Inflammatory macrophage treated with lipopolysaccharide for 1 hour (primary cell): ENCODE measurements at regions not wholly inside any gene's neighbourhood (a gene's known extent, or its start where the extent isn't known, plus 50 kb on each side); places are given as distances from the start of the nearest gene placed in this dataset.

Source experiments
- DNase-seq, 2 donors: peaks; one replicate each; pipeline ENCODE4 v3.0.0-alpha.2; 2020 to 2022

DNA sequence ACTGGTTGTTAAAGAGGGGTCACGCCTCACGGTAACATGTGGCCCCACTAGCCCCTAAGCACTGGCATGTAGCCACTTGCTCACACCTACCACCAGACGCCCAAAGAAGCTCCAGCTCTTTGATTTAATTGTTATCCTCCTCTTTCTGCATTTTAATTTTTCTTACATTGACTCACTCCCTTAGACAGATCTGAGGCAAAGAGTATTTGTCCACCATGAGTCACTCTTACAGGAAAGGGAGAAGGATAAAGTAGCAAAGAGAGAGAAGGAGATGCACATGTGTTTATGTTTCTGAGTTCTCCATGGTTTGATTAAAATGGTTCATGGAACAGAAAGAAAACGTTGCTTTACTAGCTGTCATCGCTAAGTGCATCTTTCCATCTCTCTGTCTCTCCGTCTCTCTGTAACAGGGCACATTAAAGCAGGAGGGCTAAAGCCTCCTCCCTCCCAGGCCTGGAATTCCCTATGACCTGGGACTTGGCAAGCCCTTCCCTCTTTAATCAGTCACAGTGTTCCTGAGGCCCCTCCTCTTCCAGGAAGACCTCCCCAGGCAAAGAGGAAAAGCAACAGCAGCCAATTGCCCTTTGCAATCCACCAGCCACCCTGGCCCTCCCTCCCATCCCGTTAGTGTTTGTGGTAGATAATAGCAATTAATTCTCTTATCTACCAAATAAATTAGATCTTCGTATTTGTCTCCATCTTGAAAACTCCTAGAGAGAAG, 112.8 kb upstream of the TSHZ2 start:
- no peak for DNase-seq

DNA sequence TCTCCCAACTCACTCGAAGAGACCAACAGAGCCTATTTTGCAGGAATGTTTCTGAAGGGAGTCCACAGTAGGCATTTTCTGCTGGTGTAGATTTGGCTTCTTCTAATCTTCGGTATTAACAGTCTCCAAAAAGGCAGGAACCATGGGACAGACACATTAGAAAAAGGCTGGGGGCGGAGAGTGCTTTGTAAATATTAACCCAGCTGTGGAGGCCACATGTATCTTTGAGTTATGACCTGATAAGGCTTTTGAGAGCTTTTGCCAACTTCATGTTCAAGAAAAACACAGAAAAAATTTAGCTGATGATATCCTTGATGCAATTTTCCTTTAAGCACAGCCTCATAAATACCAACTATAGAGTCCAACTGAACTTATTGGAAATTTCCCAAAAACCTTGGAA, 119.4 kb upstream of the TSHZ2 start:
- no peak for DNase-seq

DNA sequence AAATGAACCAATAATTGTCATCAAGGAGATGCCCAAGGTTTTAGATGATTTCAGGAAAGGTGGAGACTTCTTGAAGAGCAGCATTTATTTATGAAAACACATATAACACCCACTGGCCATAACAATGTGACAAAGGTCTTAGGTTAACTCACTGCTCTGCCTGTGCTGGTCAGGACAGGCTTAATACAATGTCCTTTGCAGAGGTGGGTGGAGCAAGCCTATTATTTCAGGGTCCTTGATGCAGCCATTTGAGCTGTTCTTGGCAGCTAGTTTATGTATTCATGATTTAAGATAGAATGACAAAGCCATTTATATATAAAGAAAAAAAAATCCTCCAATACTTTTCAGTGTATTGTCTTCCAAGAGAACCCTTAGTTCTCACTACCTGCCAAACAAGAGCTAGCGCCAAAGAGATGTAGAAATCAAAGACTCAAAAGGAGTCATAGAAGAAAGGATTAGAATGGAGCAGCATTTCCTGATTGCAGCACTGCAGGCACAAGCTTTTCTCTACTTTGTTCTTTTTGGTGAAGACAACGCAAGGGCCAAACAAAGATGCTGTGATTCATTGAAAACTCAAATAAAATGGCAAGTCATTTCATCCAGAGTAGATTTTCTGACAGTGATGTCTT, 124.3 kb upstream of the TSHZ2 start:
- DNase-seq = no peak

DNA sequence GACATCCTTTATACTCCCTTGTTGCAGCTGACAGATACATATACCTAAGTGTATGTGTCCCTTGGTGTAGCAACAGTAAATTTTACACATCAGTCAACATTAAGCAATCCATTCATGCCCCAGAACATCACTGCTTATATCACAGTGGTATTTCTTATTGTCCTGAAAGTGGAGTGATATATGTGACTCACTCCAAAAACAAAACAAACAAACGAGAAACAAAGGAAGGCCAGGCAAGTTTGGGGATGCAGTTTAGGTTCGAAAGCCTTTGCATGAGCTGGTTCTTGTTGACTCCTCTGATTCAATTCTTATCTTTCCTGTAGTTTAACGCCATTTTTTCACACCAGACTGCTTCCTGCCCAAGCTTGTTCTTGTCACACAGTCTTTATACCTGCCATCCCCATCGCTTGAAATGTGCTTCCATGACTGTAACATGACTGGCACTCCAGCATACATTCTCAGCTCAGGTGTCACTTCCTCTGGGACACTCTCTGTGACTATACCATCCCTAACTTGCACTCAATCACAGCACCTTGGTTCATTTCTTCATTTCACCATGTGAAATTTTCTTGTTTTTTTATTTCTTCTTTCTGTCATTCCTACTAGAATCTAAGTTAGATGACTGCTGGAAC, 125.0 kb upstream of the TSHZ2 start:
- no peak for DNase-seq

DNA sequence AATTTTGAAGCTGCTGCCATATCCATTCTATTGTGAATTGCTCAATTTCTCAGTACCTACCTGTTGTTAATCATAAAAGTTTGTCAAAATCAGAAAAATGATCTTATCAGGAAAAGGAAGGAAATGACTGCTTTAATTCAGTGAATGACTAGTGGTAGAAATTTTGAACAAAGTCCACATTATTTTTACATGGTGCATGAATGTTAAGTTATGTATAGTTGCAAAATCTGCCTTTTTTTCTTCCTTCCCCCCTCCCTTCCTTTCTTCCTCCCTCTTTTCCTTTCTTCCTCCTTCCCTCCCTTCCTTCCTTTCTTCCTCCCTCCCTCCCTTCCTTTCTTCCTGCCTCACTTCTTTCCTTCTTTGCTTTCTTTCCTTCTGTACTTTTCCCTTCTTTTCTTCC, 127.1 kb upstream of the TSHZ2 start:
- DNase-seq = no peak

DNA sequence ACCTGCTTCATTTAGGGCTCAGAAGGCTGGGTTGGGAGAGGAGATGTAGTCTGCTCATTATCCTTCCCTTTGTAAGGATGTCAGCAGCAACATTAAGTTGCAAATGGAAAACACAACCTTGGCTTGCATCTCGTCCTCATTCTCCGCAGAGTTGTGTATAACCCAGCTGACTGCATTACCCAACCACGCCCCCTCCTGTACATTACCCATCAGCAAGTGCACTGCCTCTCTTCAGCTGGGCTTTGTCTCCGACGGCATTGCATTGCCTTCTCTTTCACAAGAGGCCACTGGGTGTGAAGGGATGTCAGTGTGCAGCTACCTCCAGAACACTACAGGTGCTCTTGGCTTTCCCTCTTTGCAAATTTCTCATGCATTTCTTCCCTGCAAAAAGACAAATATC, 128.7 kb upstream of the TSHZ2 start:
- DNase-seq = no peak

DNA sequence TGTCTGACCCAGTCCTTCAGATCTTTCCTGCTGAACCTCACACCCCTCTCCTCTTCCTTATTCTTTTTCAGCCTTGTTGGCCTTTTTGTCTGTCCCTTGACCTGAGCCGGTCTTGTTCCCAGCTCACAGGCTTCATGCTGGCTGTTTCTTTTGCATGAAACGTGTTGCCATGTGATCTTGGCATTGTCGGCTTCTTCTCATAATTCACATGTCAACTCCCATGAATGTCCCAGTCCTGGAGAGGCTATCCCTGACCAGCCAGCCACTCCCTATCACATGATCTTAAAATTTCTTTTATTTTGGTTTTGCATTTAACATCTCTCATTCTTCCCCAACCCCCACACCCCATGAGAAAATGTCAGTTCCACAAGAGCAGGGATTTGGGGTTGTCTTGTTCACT, 131.2 kb upstream of the TSHZ2 start:
- DNase-seq = no peak

DNA sequence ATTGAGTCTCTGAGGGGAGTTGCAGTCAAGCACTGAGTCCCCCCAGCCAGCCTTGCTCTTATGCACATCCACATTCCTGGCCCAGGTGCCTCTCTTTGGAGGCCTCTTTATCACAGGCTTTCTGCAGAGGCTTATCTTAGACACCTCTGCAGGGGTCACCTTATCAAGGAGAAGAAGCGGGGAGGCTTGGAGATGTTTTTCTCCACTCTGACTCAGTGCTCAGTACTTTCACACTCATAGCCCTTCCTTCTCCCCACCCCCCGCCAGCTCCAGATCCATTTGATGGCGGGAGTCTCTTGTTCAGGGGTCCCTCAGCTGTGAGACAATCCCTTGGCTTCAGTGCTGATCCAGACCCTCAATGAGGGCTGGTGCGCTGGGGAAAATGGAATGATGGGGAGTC, 132.1 kb upstream of the TSHZ2 start:
- DNase-seq = no peak

DNA sequence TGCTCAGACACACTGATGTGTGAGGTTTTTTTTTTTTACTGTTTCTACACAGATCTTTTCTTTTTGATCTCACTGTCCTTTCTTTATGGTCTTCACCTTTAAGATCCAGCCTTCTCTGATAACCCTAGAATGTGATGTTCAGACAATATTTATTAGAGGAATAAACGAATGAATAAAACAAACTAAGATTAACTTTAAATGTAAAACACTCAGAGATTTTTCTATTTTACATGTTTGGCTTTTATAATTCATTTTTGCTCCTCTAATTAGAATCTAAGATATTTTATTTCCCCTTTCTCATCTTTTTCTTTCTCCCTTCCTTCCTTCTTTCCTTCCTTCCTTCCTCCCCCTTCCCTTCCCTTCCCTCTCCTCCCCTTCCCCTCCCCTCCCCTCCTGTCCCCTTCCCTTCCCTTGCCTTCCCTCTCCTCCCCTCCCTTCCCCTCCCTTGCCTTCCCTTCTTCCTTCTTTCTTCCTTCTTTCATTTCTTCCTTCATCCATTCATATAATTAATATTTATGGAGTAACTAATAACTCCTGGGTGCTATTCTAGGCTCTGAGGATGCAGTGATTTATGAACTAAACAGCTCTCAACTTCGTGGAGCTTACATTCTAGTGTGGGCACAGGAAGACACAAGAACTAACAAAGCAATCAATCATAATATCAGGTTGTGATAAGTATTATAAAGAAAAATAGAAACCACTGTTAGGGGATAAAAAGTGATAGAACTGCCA, 133.5 kb upstream of the TSHZ2 start:
- no peak for DNase-seq

DNA sequence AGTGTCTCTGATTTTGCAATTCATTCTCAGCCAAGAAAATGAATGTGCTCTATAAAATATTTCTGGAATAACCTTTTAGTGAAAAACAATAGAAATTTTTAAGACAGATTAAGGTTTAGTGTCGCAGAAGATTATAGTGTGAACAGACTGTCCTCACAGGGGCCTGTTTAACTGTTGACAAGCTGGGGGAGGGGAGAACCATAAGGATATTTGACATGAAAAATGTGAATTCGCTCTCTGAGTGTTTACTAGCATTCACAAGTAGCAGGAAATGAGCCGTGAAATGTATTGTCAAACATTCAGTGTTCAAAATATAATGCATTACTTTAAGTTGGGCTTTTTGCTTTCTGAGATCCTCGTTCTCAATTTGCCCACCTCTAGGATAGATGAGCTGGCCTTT, 134.8 kb upstream of the TSHZ2 start:
- no peak for DNase-seq

DNA sequence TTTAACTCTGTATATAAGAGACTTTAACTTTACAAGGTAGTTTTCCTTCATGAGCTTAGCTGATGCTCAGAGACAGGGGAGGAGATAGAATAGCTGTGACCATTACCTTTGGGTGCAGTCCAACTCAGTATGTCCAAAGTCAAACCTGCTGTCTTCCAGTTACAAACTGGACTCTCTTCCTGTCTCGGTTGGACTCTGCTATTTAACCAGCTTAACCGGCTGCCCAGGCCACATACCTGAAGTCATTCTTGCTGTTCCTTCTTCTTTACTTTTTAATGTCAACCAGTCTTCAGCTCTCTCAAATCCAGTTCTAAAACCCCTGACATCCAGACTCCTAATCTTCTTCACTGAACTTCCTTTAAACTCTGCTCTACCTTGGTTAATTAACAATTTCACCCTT, 138.3 kb upstream of the TSHZ2 start:
- no peak for DNase-seq

DNA sequence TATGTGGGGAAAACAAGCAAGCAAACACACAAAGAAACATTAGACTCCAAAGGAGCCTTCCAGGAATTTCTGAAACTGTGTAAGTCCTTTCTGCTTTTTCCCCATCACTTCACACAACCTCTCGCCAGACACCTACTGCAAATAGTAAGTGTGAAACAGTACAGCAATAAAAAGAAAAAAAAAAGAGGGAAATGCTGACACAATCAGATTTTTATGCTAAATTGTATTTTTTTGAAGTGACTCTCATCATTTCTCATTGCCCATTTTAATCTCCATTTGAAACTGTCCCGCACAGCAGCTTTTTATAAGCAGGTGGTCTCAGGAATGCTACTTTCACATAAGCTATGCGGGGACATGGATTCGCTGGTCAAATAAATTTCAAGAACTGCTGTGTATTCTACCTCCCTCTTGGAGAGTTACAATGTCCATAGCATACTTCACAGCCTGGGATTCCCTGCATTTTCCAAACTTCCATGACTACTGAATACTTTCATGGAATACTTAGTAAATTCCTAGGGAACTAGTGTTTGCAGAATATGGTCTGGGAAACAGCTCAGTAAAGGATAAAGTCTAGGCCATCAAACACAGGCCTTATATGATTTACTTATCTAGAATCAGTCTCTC, 139.9 kb upstream of the TSHZ2 start:
- no peak for DNase-seq

DNA sequence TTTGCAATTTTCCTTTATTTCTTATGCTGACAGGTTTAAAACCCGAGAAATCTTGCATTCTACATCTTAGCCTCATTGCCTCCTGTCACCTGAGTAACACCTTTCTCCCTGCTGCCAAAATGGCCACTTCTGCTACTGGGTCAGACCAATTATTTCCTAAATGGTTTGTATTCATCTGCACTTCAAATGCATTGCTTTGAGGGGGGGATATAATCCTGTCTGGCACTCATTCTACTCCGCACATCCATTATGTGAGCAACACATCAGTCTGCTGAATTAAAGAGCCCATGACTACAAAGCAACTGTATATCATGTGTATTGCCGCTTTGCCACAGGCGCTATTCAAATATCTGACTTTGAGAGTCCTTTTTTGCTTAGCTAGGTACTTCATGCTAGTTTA, 141.6 kb upstream of the TSHZ2 start:
- no peak for DNase-seq

DNA sequence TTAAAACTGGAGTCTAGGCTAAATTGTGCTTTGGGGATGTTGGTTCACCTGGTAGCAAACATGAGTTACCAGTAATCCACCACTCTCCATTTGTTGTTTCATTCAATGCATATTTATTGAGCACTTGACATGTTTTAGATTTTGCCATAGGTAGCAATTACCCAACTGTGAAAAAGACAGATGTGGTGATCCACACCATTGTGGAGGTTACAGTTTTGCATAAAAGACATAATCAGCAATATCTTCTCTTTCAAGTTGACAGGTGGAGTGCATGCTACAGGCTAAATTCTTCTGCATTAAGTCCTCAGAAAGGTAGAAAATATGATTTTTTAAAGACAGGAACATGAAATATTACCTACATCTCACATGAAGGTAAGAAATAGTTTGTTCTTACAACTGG, 143.0 kb upstream of the TSHZ2 start:
- DNase-seq = no peak

DNA sequence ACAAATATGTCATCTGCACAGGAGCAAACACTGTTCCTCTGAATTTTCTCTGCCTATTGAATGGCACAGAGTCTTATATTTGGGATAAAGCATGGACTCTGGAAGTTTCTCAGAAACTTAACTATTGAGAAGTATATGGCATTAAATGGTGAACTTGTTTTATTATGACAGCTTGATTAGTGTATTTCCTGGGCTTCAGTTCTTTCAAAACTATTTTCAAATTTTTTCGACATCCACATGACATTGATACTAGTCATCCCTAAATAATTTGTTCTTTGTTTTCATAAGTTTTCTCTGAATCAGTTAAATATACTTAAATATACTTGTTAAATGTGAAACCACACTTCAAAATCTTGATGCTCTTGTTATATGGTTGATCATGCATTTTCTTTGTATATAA, 144.0 kb upstream of the TSHZ2 start:
- no peak for DNase-seq

DNA sequence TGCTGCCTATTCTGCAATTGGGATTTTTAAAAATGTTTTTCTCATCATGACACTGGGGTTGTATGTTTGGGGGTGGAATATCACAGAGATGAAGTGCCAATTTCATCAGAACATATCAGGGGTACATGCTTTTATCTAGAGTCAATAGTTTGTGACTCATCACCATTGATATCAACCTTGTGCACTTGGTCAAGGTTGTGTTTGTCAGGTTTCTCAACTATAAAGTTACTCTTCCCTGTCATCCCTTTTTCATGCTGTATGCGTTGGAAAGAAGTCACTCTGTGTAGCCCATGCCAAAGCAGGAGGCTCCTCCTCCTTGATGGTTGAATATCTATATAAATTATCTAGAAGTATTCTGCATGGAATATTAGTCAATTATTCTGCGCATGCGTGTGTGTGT, 145.4 kb upstream of the TSHZ2 start:
- DNase-seq = no peak

DNA sequence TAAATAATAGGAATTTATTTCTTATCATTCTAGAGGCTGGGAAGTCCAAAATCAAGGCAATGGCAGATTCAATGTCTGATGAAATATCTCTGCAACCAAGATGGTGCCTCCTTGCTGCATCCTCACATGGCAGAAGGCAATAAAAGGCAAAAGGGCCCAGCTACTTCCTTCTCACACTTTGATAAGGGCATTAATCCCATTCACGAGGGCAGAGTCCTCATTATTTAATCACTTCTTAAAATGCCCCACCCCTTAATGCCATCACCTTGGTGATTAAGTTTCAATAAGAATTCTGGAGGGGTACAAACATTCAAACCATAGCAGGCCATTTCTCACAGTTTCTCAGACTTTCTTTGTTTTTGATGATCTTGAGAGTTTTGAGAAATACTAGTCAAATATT, 145.8 kb upstream of the TSHZ2 start:
- DNase-seq = no peak

DNA sequence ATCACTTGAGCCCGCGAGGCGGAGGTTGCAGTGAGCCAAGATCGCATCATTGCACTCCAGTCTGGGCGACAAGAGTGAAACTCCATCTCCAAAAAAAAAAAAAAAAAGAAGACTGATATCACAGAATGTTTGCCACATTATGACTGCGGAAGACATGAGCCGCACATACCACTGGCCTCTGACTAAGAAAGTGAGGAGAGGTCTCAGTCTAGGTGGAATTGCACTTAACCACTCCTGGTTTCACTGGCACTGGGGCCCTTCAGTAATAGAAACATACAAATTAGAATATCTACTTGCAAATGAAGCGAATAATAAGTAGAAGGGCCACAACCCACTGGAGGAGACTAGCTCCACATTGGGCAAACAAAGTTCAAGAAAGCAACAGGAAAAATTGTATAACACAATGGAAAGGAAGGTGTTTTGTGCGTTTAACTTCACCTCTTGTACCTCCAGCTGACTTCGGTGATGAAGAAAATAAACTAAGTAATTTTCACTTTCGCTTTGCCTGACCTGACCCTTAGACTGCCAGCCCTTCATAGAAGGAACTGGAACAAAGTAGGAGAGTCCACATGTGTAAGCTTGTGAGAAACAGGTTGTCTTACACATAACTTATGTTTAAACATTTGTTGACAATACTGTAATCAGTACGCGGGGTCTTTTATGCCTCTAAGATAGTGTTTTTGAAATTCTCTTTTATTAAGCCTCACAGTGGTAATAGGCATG, 147.5 kb upstream of the TSHZ2 start:
- DNase-seq = no peak

DNA sequence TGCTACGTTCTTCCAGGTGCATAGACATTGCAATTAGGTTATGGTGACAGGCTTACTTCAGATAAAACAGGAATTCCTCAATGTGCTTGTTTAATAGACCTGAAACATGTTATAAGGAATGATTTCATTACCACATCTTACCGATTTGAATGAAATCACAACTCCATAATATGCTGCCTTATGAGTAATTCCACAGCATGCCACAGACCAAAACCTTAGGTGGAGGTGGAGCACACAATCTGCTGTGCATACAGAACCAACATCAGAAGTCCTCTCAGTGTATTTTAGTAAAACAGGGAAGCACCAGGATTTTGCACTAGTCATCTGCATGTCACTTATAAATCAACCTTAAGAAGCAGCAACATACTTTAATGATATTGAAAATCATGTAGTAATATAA, 148.9 kb upstream of the TSHZ2 start:
- no peak for DNase-seq

DNA sequence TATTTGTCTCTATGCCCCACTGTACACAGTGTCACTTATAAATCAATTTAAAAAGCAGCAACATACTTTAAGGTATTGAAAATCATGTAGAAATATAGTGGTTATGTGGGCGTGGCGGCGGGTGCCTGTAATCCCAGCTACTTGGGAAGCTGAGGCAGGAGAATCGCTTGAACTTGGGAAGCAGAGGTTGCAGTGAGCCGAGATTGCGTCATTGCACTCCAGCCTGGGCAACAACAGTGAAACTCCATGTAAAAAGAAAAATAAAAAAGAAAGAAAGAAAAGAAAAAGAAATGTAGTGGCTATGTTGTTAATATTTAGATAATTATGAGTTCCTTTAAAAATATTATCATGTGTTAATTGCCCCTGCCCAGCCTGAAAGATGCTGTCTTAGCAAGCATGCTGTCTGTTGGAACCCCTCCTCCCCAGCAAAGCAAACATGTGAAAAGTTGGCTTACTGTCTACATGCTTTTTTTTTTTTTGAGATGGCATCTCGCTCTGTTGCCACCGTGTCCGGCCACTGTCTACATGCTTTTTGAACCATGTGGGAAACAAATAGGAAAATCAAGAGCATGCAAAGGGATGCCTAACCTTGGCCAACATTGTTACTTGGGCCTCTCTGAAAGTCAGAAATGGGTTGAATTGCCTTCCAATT, 151.4 kb upstream of the TSHZ2 start:
- DNase-seq = no peak

DNA sequence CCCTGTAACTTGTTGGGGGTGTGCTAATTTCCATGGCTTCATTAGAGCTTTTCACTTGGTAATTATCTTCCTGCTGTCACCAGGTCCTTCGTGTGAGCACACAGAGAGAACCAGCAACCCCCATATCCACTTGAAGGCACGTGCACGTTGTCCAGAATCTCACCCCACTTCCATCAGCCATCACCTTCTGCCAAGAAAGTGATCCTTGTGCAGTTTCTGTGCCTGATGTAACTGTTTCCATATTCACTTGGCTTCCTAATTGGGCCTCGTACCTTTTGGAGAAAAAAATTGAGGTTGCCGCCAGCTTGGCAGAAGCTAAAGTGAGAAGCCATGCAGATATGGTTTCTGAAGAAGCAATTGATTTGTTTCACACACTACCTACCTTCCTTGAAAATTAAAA, 153.7 kb upstream of the TSHZ2 start:
- DNase-seq = no peak

DNA sequence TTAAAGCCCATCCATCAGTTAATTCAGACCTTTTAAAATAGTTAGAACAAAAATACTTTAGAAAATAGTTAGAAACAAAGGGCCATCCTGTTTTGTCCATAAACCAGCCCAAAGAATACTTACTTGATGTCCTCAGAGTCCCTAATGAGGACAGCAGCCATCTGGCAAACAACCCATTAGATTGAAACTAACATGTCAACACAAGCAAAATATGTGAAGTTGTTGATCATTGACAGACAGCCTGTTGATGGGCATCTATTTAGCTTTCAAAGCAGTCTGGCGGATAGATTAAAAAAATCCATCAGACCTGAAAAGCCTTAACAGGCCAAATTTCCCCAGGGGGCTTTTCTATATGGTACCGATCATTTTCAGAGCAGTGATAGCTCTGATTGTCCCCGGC, 154.2 kb upstream of the TSHZ2 start:
- DNase-seq = no peak
